GM23338 (cell line): ENCODE measurements at regions not wholly inside any gene's neighbourhood (a gene's known extent, or its start where the extent isn't known, plus 50 kb on each side); places are given as distances from the start of the nearest gene placed in this dataset.

Source experiments
- ATAC-seq: fragments of 200-7000 bp; cut with Tn5 transposase; 3 replicates; pipeline ENCODE4 v1.9.1; 2020
- DNase-seq: peaks from one replicate; pipeline ENCODE4 v3.0.0-alpha.2; 2015; ENCODE audit warnings: low spot score
- H2AFZ ChIP-seq: fragments of 200-600 bp; sonication (generic); 2 replicates; pipeline ENCODE4 v1.8.0; 2016; ENCODE audit warnings: antibody characterized with exemption, mild to moderate bottlenecking, moderate library complexity
- H3F3A ChIP-seq: fragments of 200-600 bp; sonication (generic); replicated peaks from 2 replicates; pipeline ENCODE4 v1.8.0; 2017; ENCODE audit warnings: antibody characterized with exemption, mixed run types, low read depth
- H3K27ac ChIP-seq: fragments of 200-600 bp; sonication (generic); 2 replicates; pipeline ENCODE4 v1.6.1; 2016; ENCODE audit warnings: low read depth
- H3K27me3 ChIP-seq: fragments of 200-600 bp; sonication (generic); 2 replicates; pipeline ENCODE4 v1.8.0; 2016; ENCODE audit warnings: mild to moderate bottlenecking, mixed run types, moderate library complexity; ENCODE audit not compliant: insufficient read depth
- H3K36me3 ChIP-seq: fragments of 200-600 bp; sonication (generic); 2 replicates; pipeline ENCODE4 v1.8.0; 2016; ENCODE audit warnings: mild to moderate bottlenecking; ENCODE audit not compliant: insufficient read depth
- H3K4me1 ChIP-seq: fragments of 200-600 bp; sonication (generic); 2 replicates; pipeline ENCODE4 v1.8.0; 2016; ENCODE audit warnings: mild to moderate bottlenecking, moderate library complexity; ENCODE audit not compliant: insufficient read depth
- H3K4me2 ChIP-seq: fragments of 200-600 bp; sonication (generic); 2 replicates; pipeline ENCODE4 v1.7.1; 2017; ENCODE audit warnings: mixed run types
- H3K4me3 ChIP-seq: fragments of 200-600 bp; sonication (generic); 2 replicates; pipeline ENCODE4 v1.6.1; 2016; ENCODE audit warnings: mixed run types
- H3K79me2 ChIP-seq: fragments of 200-600 bp; sonication (generic); replicated peaks from 2 replicates; pipeline ENCODE4 v1.8.0; 2017; ENCODE audit warnings: mild to moderate bottlenecking; ENCODE audit not compliant: insufficient read depth
- H3K9me2 ChIP-seq: fragments of 200-600 bp; sonication (generic); 2 replicates; pipeline ENCODE4 v1.8.0; 2017; ENCODE audit not compliant: insufficient read depth
- H4K20me1 ChIP-seq: fragments of 200-600 bp; sonication (generic); replicated peaks from 2 replicates; pipeline ENCODE4 v1.8.0; 2017; ENCODE audit warnings: mild to moderate bottlenecking; ENCODE audit not compliant: insufficient read depth
- H3K27ac Mint-ChIP-seq: 2 replicates; pipeline ENCODE4 v1.8.0; 2020; ENCODE audit warnings: inconsistent platforms, mild to moderate bottlenecking, moderate library complexity, mixed read lengths
- H3K27me3 Mint-ChIP-seq: 3 replicates; pipeline ENCODE4 v1.8.0; 2022; ENCODE audit warnings: low read depth, mild to moderate bottlenecking, moderate library complexity, mixed read lengths, inconsistent platforms; ENCODE audit not compliant: insufficient read depth, poor library complexity
- H3K36me3 Mint-ChIP-seq: 3 replicates; pipeline ENCODE4 v1.8.0; 2021; ENCODE audit warnings: low read depth, mild to moderate bottlenecking, inconsistent platforms, moderate library complexity, mixed read lengths
- H3K4me1 Mint-ChIP-seq: 3 replicates; pipeline ENCODE4 v1.8.0; 2020; ENCODE audit warnings: mild to moderate bottlenecking, inconsistent platforms, mixed read lengths
- H3K4me3 Mint-ChIP-seq: 3 replicates; pipeline ENCODE4 v1.8.0; 2021; ENCODE audit warnings: moderate library complexity, mild to moderate bottlenecking, inconsistent platforms, mixed read lengths
- H3K9me3 Mint-ChIP-seq: 3 replicates; pipeline ENCODE4 v1.8.0; 2020; ENCODE audit warnings: moderate library complexity, mild to moderate bottlenecking, inconsistent platforms, mixed read lengths
- CREB1 ChIP-seq: fragments of 250-450 bp; sonication (Bioruptor Pico); IDR thresholded peaks from 2 replicates; pipeline ENCODE4 v1.5.0; 2020; ENCODE audit warnings: low read depth, mild to moderate bottlenecking, moderate library complexity
- ETS1 ChIP-seq: IDR thresholded peaks from 2 replicates; pipeline ENCODE4 v1.6.1; 2016; ENCODE audit warnings: antibody characterized with exemption
- EZH2 ChIP-seq: fragments of 200-600 bp; sonication (generic); IDR thresholded peaks from one replicate; pipeline ENCODE4 v1.8.0; 2017; ENCODE audit warnings: antibody characterized with exemption, mild to moderate bottlenecking, low read depth; ENCODE audit not compliant: unreplicated experiment
- EZH2phosphoT487 ChIP-seq: fragments of 200-600 bp; sonication (generic); IDR thresholded peaks from one replicate; pipeline ENCODE4 v1.8.1; 2018; ENCODE audit warnings: antibody characterized with exemption; ENCODE audit not compliant: unreplicated experiment
- JUNB ChIP-seq: IDR thresholded peaks from one replicate; pipeline ENCODE4 v1.6.1; 2016; ENCODE audit warnings: antibody characterized with exemption; ENCODE audit not compliant: unreplicated experiment
- NANOG ChIP-seq: IDR thresholded peaks from 2 replicates; pipeline ENCODE4 v1.6.1; 2016; ENCODE audit warnings: antibody characterized with exemption, borderline replicate concordance
- STAT1 ChIP-seq: IDR thresholded peaks from one replicate; pipeline ENCODE4 v1.6.1; 2016; ENCODE audit warnings: antibody characterized with exemption; ENCODE audit not compliant: unreplicated experiment
- ZNF114 ChIP-seq: fragments of 250-450 bp; sonication (Bioruptor Pico); IDR thresholded peaks from 2 replicates; pipeline ENCODE4 v1.5.0; 2020; ENCODE audit warnings: mild to moderate bottlenecking, moderate library complexity
- TF ChIP-seq, protein P1 (sequence below): IDR thresholded peaks from one replicate; pipeline ENCODE4 v1.6.1; 2018; ENCODE audit warnings: antibody characterized with exemption; ENCODE audit not compliant: unreplicated experiment
- TF ChIP-seq, protein P2 (sequence below): fragments of 250-450 bp; sonication (Bioruptor Pico); IDR thresholded peaks from 2 replicates; pipeline ENCODE4 v1.5.0; 2020; ENCODE audit warnings: mild to moderate bottlenecking, moderate library complexity
- TF ChIP-seq, protein P3 (sequence below), 2 experiments: fragments of 200-600 bp in 1 of 2; sonication (generic) in 1 of 2; conservative IDR thresholded peaks; 2 replicates each; pipeline versions ENCODE4 v1.5.1 to v1.6.1; 2016 to 2017; ENCODE audit warnings: antibody characterized with exemption in 2 of 2, low read depth in 2 of 2, mild to moderate bottlenecking in 2 of 2, moderate library complexity in 1 of 2

- TF ChIP-seq, protein P1, sequence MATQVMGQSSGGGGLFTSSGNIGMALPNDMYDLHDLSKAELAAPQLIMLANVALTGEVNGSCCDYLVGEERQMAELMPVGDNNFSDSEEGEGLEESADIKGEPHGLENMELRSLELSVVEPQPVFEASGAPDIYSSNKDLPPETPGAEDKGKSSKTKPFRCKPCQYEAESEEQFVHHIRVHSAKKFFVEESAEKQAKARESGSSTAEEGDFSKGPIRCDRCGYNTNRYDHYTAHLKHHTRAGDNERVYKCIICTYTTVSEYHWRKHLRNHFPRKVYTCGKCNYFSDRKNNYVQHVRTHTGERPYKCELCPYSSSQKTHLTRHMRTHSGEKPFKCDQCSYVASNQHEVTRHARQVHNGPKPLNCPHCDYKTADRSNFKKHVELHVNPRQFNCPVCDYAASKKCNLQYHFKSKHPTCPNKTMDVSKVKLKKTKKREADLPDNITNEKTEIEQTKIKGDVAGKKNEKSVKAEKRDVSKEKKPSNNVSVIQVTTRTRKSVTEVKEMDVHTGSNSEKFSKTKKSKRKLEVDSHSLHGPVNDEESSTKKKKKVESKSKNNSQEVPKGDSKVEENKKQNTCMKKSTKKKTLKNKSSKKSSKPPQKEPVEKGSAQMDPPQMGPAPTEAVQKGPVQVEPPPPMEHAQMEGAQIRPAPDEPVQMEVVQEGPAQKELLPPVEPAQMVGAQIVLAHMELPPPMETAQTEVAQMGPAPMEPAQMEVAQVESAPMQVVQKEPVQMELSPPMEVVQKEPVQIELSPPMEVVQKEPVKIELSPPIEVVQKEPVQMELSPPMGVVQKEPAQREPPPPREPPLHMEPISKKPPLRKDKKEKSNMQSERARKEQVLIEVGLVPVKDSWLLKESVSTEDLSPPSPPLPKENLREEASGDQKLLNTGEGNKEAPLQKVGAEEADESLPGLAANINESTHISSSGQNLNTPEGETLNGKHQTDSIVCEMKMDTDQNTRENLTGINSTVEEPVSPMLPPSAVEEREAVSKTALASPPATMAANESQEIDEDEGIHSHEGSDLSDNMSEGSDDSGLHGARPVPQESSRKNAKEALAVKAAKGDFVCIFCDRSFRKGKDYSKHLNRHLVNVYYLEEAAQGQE, result no peak
- no peak for TF ChIP-seq STAT1
- TF ChIP-seq EZH2, result no peak
- no peak for TF ChIP-seq CREB1 (CRISPR knock-in tag)
- no peak for TF ChIP-seq ETS1
These were observed 120.9 kb downstream of the BEND2 start (continued) for GRCh38 chrX:18099745-18100144.

GRCh38 chrX:18098763-18099162 is 121.9 kb downstream of the BEND2 start:
- Mint-ChIP-seq H3K27ac (no peak overlapping the region), H3K27me3 (no peaks in the 10 kb centered on the region), H3K4me1 (peaks cover 44% of the 10 kb centered on the region), H3K4me3 (peak overlapping the region; percentile 28), H3K36me3 (no peaks in the 10 kb centered on the region; the same call in 2 of the 3 replicates), H3K9me3 (no peaks in the 10 kb centered on the region; the same call in 1 of the 3 replicates)
- H3K9me2 ChIP-seq, result no peaks in the 10 kb centered on the region
- ATAC-seq, result peak; percentile 75
- H3K36me3 ChIP-seq, result no peaks in the 10 kb centered on the region
- peaks cover 33% of the 10 kb centered on the region for H3K4me1 ChIP-seq
- peaks cover 6% of the 10 kb centered on the region; the same call in 1 of the 2 replicates for H3K79me2 ChIP-seq
- H3K4me2 ChIP-seq, result peak overlapping the region; percentile 72
- H3K27ac ChIP-seq, result no peak overlapping the region
- no peaks in the 10 kb centered on the region for H3K27me3 ChIP-seq
- peak overlapping the region; percentile 17; the same call in 1 of the 2 replicates for H3K4me3 ChIP-seq
- H2AFZ ChIP-seq, result no peak overlapping the region
- no peaks in the 10 kb centered on the region for H4K20me1 ChIP-seq
- peak; percentile 14 for DNase-seq
- H3F3A ChIP-seq, result no peaks in the 10 kb centered on the region
- TF ChIP-seq ETS1, result no peak
- TF ChIP-seq, protein P2, sequence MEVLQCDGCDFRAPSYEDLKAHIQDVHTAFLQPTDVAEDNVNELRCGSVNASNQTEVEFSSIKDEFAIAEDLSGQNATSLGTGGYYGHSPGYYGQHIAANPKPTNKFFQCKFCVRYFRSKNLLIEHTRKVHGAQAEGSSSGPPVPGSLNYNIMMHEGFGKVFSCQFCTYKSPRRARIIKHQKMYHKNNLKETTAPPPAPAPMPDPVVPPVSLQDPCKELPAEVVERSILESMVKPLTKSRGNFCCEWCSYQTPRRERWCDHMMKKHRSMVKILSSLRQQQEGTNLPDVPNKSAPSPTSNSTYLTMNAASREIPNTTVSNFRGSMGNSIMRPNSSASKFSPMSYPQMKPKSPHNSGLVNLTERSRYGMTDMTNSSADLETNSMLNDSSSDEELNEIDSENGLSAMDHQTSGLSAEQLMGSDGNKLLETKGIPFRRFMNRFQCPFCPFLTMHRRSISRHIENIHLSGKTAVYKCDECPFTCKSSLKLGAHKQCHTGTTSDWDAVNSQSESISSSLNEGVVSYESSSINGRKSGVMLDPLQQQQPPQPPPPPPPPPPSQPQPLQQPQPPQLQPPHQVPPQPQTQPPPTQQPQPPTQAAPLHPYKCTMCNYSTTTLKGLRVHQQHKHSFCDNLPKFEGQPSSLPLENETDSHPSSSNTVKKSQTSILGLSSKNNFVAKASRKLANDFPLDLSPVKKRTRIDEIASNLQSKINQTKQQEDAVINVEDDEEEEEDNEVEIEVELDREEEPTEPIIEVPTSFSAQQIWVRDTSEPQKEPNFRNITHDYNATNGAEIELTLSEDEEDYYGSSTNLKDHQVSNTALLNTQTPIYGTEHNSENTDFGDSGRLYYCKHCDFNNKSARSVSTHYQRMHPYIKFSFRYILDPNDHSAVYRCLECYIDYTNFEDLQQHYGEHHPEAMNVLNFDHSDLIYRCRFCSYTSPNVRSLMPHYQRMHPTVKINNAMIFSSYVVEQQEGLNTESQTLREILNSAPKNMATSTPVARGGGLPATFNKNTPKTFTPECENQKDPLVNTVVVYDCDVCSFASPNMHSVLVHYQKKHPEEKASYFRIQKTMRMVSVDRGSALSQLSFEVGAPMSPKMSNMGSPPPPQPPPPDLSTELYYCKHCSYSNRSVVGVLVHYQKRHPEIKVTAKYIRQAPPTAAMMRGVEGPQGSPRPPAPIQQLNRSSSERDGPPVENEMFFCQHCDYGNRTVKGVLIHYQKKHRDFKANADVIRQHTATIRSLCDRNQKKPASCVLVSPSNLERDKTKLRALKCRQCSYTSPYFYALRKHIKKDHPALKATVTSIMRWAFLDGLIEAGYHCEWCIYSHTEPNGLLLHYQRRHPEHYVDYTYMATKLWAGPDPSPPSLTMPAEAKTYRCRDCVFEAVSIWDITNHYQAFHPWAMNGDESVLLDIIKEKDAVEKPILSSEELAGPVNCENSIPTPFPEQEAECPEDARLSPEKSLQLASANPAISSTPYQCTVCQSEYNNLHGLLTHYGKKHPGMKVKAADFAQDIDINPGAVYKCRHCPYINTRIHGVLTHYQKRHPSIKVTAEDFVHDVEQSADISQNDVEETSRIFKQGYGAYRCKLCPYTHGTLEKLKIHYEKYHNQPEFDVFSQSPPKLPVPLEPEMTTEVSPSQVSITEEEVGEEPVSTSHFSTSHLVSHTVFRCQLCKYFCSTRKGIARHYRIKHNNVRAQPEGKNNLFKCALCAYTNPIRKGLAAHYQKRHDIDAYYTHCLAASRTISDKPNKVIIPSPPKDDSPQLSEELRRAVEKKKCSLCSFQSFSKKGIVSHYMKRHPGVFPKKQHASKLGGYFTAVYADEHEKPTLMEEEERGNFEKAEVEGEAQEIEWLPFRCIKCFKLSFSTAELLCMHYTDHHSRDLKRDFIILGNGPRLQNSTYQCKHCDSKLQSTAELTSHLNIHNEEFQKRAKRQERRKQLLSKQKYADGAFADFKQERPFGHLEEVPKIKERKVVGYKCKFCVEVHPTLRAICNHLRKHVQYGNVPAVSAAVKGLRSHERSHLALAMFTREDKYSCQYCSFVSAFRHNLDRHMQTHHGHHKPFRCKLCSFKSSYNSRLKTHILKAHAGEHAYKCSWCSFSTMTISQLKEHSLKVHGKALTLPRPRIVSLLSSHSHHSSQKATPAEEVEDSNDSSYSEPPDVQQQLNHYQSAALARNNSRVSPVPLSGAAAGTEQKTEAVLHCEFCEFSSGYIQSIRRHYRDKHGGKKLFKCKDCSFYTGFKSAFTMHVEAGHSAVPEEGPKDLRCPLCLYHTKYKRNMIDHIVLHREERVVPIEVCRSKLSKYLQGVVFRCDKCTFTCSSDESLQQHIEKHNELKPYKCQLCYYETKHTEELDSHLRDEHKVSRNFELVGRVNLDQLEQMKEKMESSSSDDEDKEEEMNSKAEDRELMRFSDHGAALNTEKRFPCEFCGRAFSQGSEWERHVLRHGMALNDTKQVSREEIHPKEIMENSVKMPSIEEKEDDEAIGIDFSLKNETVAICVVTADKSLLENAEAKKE, result no peak
- TF ChIP-seq EZH2, result no peak
- TF ChIP-seq EZH2phosphoT487, result no peak
- TF ChIP-seq, protein P3, sequence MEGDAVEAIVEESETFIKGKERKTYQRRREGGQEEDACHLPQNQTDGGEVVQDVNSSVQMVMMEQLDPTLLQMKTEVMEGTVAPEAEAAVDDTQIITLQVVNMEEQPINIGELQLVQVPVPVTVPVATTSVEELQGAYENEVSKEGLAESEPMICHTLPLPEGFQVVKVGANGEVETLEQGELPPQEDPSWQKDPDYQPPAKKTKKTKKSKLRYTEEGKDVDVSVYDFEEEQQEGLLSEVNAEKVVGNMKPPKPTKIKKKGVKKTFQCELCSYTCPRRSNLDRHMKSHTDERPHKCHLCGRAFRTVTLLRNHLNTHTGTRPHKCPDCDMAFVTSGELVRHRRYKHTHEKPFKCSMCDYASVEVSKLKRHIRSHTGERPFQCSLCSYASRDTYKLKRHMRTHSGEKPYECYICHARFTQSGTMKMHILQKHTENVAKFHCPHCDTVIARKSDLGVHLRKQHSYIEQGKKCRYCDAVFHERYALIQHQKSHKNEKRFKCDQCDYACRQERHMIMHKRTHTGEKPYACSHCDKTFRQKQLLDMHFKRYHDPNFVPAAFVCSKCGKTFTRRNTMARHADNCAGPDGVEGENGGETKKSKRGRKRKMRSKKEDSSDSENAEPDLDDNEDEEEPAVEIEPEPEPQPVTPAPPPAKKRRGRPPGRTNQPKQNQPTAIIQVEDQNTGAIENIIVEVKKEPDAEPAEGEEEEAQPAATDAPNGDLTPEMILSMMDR (conservative IDR thresholded peaks at IDR 0.05; ENCODE audit: low read depth in 2 of 2), result no peak
- TF ChIP-seq JUNB, result no peak
- no peak for TF ChIP-seq NANOG
- no peak for TF ChIP-seq CREB1 (CRISPR knock-in tag)
- no peak for TF ChIP-seq STAT1
- TF ChIP-seq ZNF114, result no peak
